Lung (tissue), 11 donors: ENCODE measurements at regions not wholly inside any gene's neighbourhood (a gene's known extent, or its start where the extent isn't known, plus 50 kb on each side); places are given as distances from the start of the nearest gene placed in this dataset.

Experiments used
- ATAC-seq: fragments of 200-7000 bp; cut with Tn5 transposase; one replicate; pipeline ENCODE4 v1.9.1; 2020; ENCODE audit warnings: moderate number of reproducible peaks; ENCODE audit not compliant: insufficient read depth, low FRiP score
- DNase-seq, 3 donors: peaks; one replicate each; pipeline ENCODE4 v3.0.0-alpha.2; 2013 to 2017
- H3K27ac ChIP-seq, 2 donors: one replicate each; pipeline ENCODE4 v1.5.1; 2013; ENCODE audit warnings: mild to moderate bottlenecking in 2 of 2, moderate library complexity in 2 of 2, control low read depth in 1 of 2, inconsistent platforms in 1 of 2, low read depth in 1 of 2, low read length in 1 of 2
- H3K27me3 ChIP-seq, 3 donors: one replicate each; pipeline ENCODE4 v1.5.1; 2013; ENCODE audit warnings: low read length in 2 of 3; ENCODE audit not compliant: control insufficient read depth in 3 of 3, insufficient read depth in 3 of 3
- H3K36me3 ChIP-seq, 4 donors: one replicate each; pipeline ENCODE4 v1.5.1; 2013; ENCODE audit warnings: low read length in 4 of 4, mild to moderate bottlenecking in 1 of 4, moderate library complexity in 1 of 4; ENCODE audit not compliant: control insufficient read depth in 4 of 4, insufficient read depth in 4 of 4
- H3K4me1 ChIP-seq, 5 donors: one replicate each; pipeline ENCODE4 v1.5.1; 2013; ENCODE audit warnings: low read length in 5 of 5, mild to moderate bottlenecking in 2 of 5, moderate library complexity in 1 of 5; ENCODE audit not compliant: control insufficient read depth in 5 of 5, insufficient read depth in 5 of 5
- H3K4me3 ChIP-seq: one replicate; pipeline ENCODE4 v1.5.1; 2013; ENCODE audit warnings: mild to moderate bottlenecking, control low read depth, moderate library complexity
- H3K9ac ChIP-seq, 2 donors: one replicate each; pipeline ENCODE4 v1.5.1; 2013; ENCODE audit warnings: low read length in 2 of 2, control low read depth in 1 of 2; ENCODE audit not compliant: insufficient read depth in 1 of 2
- H3K9me3 ChIP-seq, 4 donors: one replicate each; pipeline ENCODE4 v1.5.1; 2013; ENCODE audit warnings: low read length in 3 of 4, mild to moderate bottlenecking in 1 of 4, moderate library complexity in 1 of 4; ENCODE audit not compliant: control insufficient read depth in 4 of 4, insufficient read depth in 3 of 4
- WGBS, 2 donors: extraction: QIAGEN DNeasy Blood & Tissue Kit; methylation state at CpG; one replicate each; pipeline ENCODE4 v1.1.7; 2013; 5-methylcytosine and 5-hydroxymethylcytosine counted together
- TF ChIP-seq, protein P1 (sequence below): IDR thresholded peaks from 2 replicates; pipeline ENCODE4 v1.5.1; 2012; ENCODE audit warnings: mild to moderate bottlenecking; ENCODE audit errors: control extremely low read depth, extremely low read depth
- donor health status: control.
- donor health status: control.
- donor health status: Bipolar disorder and iron deficiency.
- donor health status: healthy.
- donor health status: DM: yes; HTN: yes; CAD: no.

DNA sequence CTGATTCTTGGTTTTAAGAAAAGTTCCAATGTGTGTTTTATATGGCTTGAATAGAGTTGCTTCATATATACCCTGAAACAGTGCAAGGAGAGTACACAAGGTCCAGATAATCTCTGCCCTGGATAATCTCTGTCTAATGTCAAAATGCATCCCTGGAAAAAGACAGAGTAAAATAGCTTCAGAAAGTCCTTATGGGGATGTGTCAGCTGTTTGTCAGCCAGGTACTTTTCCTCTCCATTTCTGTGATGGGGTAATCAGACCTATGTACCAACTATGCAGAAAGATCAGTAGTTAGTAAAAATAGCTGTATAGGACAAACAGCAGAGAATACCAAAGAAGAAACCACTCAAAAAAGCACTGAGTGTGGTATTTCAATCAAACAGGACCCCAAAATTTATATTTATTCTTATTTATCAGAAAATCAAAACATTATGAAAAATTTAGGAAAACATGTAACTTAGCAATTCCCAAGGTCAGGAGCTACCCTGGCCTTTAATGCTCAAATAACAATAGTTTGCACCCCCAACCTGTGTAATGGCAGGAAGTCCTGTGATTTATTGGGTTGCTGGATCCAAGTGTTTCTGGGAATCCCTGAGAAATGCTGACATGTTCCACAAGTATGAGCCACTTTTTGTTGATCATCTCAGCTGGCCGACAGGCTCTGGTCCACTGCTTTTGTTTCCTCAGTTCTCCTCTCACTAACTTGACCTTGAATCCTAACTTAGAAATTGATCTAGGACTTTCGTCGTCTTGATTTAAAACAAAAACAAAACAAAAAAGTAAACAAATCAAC is 69.6 kb downstream of the MDH1 start:
- Histone ChIP-seq H3K36me3 (no peaks in the 10 kb centered on the region), H3K9ac (no peak overlapping the region), H3K4me1 (no peaks in the 10 kb centered on the region), H3K27me3 (no peaks in the 10 kb centered on the region), H3K27ac (no peak overlapping the region), H3K9me3 (no peaks in the 10 kb centered on the region), H3K4me3 (no peak overlapping the region)
- 62 to 71% methylated on average over 3 of the region's 3 CpGs for WGBS, 2 donors
- DNase-seq: no peak
- TF ChIP-seq, protein P1, sequence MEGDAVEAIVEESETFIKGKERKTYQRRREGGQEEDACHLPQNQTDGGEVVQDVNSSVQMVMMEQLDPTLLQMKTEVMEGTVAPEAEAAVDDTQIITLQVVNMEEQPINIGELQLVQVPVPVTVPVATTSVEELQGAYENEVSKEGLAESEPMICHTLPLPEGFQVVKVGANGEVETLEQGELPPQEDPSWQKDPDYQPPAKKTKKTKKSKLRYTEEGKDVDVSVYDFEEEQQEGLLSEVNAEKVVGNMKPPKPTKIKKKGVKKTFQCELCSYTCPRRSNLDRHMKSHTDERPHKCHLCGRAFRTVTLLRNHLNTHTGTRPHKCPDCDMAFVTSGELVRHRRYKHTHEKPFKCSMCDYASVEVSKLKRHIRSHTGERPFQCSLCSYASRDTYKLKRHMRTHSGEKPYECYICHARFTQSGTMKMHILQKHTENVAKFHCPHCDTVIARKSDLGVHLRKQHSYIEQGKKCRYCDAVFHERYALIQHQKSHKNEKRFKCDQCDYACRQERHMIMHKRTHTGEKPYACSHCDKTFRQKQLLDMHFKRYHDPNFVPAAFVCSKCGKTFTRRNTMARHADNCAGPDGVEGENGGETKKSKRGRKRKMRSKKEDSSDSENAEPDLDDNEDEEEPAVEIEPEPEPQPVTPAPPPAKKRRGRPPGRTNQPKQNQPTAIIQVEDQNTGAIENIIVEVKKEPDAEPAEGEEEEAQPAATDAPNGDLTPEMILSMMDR: no peak
- no peak for ATAC-seq

DNA sequence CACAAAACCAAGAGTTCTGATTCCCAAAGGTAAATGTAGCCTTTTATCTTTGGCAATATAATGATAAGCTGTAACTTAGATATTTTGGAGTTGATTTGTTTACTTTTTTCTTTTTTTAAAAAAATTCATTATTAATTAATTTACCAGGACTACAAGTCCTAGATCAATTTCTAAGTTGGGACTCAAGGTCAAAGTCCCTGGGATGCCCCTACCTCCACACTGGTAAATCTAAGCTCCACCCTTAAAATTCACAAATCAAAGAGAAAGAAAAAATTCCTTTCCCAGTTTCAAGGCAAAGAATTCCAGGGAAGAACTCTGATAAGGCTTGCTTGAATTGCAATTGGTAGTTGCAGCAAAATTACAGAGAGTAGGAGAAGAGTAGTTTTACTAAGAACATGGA is 71.3 kb downstream of the MDH1 start:
- Histone ChIP-seq H3K4me1 (no peaks in the 10 kb centered on the region), H3K36me3 (no peaks in the 10 kb centered on the region), H3K9ac (no peak overlapping the region), H3K9me3 (no peaks in the 10 kb centered on the region), H3K27ac (no peak overlapping the region), H3K4me3 (no peak overlapping the region), H3K27me3 (no peaks in the 10 kb centered on the region)
- DNase-seq (no peak), ATAC-seq (no peak)
- TF ChIP-seq, protein P1: no peak

DNA sequence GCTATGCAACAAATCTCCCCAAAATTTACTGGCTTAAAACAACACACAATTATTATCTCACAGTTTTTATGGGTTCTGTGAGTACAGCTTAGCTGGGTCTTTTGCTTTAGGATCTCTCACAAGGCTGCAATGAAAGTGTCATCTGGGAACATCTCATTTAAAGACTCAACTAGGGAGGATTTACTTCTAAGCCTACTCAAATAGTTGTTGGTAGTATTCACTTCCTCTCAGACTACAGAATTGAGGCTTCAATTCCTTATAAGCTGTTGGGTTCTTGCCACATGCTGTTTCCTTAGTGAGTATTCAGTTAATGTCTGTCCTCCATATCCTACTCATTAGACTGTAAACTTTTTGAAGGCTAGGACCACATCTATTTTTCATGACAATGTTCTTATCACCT is 72.3 kb downstream of the MDH1 start:
- Histone ChIP-seq H3K9me3 (no peaks in the 10 kb centered on the region), H3K27ac (no peak overlapping the region), H3K27me3 (no peaks in the 10 kb centered on the region), H3K4me1 (no peaks in the 10 kb centered on the region), H3K9ac (no peak overlapping the region), H3K4me3 (no peak overlapping the region), H3K36me3 (no peaks in the 10 kb centered on the region)
- no peak for ATAC-seq
- TF ChIP-seq, protein P1: no peak
- DNase-seq: no peak
